Mammary epithelial cell (primary cell): ENCODE measurements at regions not wholly inside any gene's neighbourhood (a gene's known extent, or its start where the extent isn't known, plus 50 kb on each side); places are given as distances from the start of the nearest gene placed in this dataset.

Source experiments
- CTCF ChIP-seq, 2 donors: IDR thresholded peaks in 1 of 2; conservative IDR thresholded peaks in 1 of 2; 2 replicates each; pipeline ENCODE4 v1.5.1; 2011 to 2012; ENCODE audit warnings: inconsistent platforms in 2 of 2, low read length in 2 of 2, mild to moderate bottlenecking in 2 of 2, control low read depth in 1 of 2, low read depth in 1 of 2; ENCODE audit not compliant: insufficient read depth in 1 of 2; ENCODE audit errors: extremely low read depth in 1 of 2
- EZH2 ChIP-seq: IDR thresholded peaks from 2 replicates; pipeline ENCODE4 v1.6.1; 2012; ENCODE audit warnings: low read length, inconsistent platforms, borderline replicate concordance

- no peak for TF ChIP-seq CTCF (conservative IDR thresholded peaks at IDR 0.05 in 1 of 2, IDR thresholded peaks at IDR 0.05 in 1 of 2; ENCODE audit: extremely low read depth in 1 of 2, insufficient read depth in 1 of 2, low read depth in 1 of 2, low read length in 2 of 2)
- TF ChIP-seq EZH2 = no peak
Measured at GRCh38 chr6:144823131-144823530, 538.0 kb downstream of the UTRN start.
